ENCODE measurements at regions not wholly inside any gene's neighbourhood (a gene's known extent, or its start where the extent isn't known, plus 50 kb on each side); places are given as distances from the start of the nearest gene placed in this dataset.

DNA sequence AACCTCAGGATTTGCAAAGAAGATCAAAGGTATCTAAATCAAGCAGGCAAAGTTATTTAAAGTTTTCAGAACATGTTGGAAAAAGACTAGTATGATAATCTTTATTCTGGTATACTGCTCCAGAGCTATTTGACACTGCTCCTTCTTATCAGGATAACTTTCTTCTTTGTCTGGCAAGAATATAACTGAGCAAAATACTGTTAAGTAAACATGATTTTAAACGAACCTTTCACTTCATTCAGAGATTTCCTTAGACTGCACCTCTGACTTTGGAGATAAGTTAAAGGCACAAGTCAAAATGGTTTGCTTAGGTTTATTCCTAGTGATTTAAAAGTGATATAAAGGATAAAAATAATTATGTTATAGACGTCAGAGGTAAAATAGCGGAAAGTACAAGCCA lies 103.9 kb upstream of the CCDC190 start:
- no peak for DNase-seq

- DNase-seq = peak; percentile 50
Observed at GRCh38 chr1:162956922-162957321, 95.9 kb upstream of the CCDC190 start.

- peak; percentile 45 for DNase-seq
Observed at GRCh38 chr1:162954824-162955223, 93.8 kb upstream of the CCDC190 start.

- no peak for DNase-seq
Observed at GRCh38 chr1:162952956-162953355, 92.0 kb upstream of the CCDC190 start.

GRCh38 chr1:162951553-162952315 lies 90.8 kb upstream of the CCDC190 start:
- no peak for DNase-seq

GRCh38 chr1:162950187-162950586 lies 89.2 kb upstream of the CCDC190 start:
- DNase-seq = no peak

- DNase-seq = no peak
Observed at GRCh38 chr1:162946701-162947100, 85.7 kb upstream of the CCDC190 start.

- no peak for DNase-seq
Observed at GRCh38 chr1:162944974-162945674, 84.1 kb upstream of the CCDC190 start.

- DNase-seq = peak; percentile 54
Observed at GRCh38 chr1:162943622-162944021, 82.6 kb upstream of the CCDC190 start.

- peak; percentile 33 for DNase-seq
Observed at GRCh38 chr1:162942916-162943559, 82.1 kb upstream of the CCDC190 start.

- DNase-seq = no peak
Observed at GRCh38 chr1:162941024-162941423, 80.0 kb upstream of the CCDC190 start.

- DNase-seq = no peak
Observed at GRCh38 chr1:162939035-162939434, 78.1 kb upstream of the CCDC190 start.

- no peak for DNase-seq
Observed at GRCh38 chr1:162937716-162938395, 76.9 kb upstream of the CCDC190 start.

DNA sequence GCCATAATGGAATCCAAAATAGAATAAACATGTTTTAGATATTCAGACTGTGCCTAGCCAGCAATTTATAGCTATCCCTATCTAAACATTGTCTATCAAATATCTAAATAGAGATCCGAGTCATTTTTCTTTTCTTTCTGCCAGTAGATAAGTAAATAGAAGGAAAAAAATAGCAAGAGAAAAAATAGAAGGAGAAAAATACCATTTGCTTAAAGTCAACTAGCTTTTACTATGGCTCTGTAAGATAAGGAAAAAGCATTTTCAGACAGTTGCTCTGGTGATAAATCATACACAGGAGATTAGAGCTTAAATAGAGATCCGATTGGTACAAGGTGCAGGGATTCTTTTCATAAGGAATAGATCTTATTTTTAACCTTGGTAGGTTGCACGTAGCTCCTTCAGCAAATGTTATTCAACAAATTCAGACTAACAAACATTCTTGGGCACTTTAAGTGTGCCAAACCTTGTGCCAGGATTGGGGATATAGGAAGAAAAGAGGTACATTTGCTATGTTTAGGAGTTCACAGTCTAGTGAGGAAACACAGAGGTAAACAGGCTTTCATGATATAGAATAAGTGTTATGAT lies 70.1 kb upstream of the CCDC190 start:
- no peak for DNase-seq

DNA sequence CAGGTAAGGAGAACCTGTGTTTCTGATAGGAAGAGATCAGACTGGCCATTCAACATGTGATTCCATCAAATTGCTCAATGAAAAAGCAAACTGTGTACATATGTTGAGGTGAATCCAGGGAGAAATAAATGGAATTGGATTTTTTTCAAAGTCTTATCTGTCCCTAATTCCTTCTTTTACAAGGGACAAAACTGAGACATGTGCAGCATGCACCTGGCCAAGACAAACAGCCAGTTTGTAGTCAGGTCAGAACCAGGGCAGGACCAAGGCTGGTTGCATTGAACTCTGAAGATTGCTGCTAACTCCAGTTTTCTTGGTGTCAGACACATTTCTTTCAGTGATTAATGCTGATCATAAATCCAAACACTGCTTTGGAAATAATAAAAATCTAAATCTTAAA lies 69.6 kb upstream of the CCDC190 start:
- DNase-seq = no peak

DNA sequence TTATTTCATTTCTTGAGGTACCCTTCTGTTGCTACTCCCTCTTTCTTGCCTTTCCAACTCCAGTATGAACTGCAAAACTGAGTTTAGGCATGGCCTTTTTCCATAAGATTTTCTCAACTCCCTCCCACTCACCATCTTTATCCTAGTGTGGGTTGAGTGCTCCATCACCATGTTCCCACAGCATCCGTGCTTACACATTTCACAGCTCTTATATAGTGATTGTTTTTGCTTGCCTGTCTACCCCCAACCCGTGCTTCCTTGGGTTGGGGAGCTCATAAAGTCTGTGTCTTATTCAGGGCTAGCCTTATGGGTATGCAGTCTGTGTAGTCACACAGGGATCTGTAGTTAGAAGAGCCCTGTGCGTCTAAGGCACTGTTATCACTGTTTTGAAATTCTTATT lies 68.2 kb upstream of the CCDC190 start:
- no peak for DNase-seq

GRCh38 chr1:162928141-162928540 lies 67.2 kb upstream of the CCDC190 start:
- DNase-seq = no peak

DNA sequence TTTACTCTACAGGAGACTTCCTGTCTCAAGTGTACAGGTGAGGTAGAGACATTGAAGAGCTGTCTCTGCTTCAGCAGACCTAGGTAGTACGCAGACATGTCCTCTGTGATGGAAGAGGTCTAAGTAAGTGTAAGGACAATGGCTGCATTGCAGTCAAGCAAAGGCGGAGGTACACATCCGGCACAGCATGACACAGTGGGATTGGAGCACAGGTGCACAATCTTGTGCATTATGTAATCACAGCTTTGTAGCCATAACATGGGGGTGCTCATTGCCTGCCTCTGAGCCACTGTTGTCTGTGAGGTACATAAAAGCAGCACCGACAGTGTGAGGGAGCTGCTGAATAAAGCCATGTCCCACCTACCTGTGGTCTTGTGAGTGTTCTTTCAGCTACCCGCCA lies 66.4 kb upstream of the CCDC190 start:
- no peak for DNase-seq

DNA sequence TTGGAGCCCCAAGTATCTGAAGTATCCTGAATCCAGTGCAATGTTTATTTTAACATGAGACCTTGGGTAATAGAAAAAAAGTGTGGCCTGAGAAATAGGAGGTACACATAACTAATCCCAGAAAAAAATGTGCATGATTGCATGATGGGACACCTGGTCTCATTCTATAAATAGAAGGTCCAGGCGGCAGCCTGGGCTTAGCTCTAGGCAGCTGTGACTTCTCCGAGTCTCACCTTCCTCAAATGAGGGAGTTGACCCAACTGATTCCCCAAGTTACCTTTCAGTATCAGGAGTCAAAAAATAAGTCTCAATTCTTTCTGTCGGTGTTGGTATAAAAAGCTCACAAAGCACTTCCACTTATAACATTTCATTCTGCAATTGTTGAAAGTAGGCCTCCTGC lies 65.9 kb upstream of the CCDC190 start:
- no peak for DNase-seq

- no peak for DNase-seq
Observed at GRCh38 chr1:162924179-162924578, 63.2 kb upstream of the CCDC190 start.

GRCh38 chr1:162922201-162922600 lies 61.2 kb upstream of the CCDC190 start:
- no peak for DNase-seq

- no peak for DNase-seq
Observed at GRCh38 chr1:162921311-162921710, 60.3 kb upstream of the CCDC190 start.

DNA sequence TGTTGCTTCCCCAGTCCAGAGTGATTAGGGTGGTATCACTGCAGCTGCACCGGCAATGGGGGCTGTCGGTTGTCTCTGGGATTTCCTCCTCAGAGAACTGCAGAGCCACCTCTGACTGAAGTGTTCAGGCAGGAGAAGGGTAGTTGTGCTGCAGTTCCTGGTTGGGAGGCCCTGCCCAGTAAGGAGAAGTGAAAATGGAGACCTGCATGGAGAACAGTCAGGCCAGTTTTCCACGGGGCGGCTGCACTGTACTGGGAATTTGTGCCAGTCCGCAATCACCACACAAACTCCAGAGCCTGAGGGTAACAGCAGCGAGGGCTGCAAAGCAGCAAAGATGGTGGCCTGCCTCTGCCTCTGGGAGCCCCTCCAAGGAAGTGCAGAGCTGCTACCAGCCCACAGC lies 58.1 kb upstream of the CCDC190 start:
- no peak for DNase-seq

Data from fibroblast of skin of right biceps (primary cell).